Fibroblast of skin of right quadriceps (primary cell): ENCODE measurements at regions not wholly inside any gene's neighbourhood (a gene's known extent, or its start where the extent isn't known, plus 50 kb on each side); places are given as distances from the start of the nearest gene placed in this dataset.

Experiments used
- DNase-seq: peaks from one replicate; pipeline ENCODE4 v3.0.0-alpha.2; 2013

DNA sequence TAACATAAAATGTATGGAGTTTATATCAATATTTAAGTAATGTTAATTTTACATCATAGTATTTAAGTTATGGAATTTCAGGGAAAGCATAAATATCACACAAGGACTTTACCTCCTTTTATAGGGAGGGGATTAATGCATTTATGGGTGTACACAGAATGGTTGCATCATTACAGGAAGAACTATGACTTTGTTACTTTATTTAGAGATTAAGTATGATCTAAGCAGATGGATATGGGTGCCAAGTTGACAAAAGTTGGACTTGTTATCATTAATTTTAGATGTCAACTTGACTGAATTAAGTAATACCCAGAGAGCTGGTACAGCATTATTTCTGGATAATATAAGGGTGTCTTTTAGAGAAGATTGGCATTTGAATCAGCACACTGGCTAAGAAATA, 160.5 kb upstream of the CDH10 start:
- peak; percentile 10 for DNase-seq

DNA sequence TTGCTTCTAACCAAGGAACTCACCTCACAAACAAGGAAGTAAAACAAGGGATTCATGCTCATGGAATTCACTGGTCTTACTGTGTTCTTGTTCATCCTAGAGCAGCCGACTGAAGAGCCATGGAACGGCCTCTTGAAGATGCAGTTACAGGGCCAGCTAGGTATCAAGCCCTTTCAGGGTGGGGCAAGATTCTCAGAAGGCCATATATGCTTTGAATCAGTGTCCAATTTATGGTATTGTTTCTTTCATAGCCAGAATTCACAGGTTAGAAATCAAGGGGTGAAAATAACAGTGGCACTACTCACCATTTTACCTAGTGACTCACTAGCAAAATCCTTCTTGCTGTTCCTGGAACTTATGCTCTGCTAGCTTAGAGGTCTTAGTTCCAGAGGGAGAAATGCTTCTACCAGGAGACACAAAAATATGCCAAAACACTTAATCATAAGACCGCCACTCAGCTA, 159.5 kb upstream of the CDH10 start:
- DNase-seq: peak; percentile 80

DNA sequence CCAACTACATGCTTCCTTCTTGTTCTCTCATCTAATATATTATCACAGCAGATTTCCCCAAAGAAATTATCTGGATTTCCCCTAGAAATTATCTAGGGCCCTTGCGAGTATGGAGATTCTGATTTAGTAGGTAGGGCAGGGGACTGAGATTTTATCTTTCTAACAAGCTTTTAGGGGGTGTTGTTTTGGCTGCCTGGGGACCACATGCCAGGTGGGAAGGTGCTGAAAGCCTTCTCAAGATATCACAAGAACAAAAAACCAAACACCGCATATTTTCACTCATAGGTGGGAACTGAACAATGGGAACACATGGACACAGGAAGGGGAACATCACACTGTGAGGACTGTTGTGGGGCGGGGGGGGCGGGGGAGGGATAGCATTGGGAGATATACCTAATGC, 146.5 kb upstream of the CDH10 start:
- no peak for DNase-seq

DNA sequence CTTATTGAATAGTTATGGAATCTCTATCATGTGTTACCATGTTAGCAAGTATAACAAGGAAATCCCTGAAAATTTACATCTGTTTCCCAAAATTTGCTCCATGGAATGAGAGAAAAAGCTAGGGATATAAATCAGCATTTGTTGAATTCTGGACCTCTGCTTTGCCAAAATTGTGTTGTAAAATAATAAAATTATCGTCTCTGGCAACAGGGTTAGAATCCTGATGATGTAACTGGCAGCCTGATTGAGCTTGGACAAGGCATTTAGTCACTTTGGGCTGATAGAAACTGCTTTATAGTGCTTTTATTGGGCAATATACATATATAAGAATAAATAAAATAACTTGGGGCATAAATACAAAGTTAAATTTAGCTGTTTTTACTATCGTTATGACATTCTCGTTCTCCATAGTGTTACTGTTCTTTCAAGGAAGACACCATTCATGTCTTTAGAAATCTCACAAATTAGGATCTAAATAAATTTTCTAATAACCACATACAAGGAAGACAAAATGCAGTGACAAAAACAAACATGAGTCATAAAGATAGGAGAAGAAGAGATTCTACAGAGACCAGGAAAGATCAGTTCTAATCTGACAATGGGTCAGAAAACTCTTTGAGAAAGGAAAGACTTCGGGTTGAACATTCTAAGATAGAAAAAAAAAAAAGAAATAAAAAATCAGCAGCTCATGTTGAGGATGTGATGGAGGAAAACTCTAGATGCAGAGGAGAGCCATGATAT, 145.0 kb upstream of the CDH10 start:
- DNase-seq: peak; percentile 67

DNA sequence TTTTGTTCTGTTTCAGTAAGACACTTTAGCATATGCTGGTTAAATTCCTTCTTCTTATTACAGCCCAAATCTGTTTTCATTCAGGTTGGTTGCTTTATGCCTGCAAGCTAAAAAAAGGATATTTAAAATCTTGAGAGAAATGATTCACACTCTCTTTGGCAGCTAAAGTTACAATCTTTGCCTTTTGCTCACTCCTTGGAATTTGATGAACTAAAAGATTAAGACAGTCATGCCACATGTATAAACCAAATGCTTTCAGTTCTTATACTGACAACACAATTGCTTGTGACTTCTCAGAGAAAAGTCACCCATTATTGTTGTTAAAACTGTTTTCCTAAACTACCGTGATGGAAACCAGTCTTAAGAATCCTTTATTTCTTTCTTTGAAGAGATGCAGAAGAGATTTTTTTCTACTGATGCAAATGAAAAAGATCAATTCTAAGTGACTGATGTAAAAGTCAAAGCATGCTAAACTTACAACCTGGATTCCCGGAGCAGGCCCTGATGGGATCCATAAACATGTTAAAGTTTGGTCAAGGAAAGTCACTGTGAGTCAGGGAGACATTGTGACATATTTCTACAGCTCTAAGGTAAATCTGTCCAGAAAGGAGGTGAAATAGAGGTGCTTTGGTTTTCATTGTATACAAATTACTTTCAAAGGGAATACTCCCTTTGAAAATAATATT, 144.2 kb upstream of the CDH10 start:
- peak; percentile 94 for DNase-seq

DNA sequence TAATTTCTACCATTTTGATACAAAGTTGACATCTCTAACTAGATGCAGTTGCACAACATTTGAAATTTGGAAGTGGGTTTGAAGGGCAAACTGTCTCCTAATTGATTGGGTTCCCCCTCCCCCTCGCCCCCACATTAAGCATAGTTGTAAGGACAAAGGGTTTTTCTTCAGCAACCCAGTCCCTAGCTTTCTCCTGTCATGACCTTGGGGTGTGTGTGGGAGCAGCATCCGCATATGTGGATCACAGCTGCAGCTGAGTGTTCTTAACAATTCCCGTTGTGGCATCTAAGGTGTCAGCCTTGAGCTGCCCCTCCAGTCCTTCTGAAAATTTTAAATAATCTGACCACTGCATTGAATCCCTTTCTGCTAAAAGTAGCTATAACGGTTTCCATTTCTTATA, 141.3 kb upstream of the CDH10 start:
- DNase-seq: no peak

DNA sequence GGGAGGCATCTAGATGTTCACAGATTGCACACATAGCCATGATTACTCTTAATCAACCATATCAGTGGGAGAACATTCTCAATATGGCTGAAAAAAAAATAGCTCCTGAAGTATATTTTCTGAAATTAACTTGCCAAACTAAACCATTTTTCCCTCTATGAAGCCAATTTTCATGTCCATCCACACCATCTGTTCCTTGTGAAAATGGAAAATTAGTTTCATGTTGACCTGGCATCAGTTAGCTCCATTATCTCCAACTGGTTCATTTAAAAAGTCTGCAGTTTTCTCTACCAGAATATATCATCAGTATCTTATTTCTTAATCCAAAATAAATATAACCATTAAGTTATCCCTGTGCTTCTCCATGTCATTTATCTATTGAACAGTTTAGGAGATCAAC, 138.8 kb upstream of the CDH10 start:
- DNase-seq: no peak

DNA sequence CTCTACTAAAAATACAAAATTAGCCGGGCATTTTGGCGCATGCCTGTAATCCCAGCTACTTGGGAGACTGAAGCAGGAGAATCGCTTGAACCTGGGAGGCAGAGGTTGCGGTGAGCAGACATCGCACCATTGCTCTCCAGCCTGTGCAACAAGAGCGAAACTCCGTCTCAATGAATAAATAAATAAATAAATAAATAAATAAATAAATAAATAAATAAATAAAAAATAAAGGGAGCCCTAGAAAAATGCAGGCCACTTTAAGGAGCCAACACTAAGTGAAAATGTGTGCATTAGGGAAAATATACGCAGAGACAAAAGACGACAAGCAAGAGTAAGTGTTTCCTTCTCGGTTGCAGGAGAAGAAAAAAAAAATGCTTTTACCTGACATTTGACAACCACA, 132.6 kb upstream of the CDH10 start:
- no peak for DNase-seq

DNA sequence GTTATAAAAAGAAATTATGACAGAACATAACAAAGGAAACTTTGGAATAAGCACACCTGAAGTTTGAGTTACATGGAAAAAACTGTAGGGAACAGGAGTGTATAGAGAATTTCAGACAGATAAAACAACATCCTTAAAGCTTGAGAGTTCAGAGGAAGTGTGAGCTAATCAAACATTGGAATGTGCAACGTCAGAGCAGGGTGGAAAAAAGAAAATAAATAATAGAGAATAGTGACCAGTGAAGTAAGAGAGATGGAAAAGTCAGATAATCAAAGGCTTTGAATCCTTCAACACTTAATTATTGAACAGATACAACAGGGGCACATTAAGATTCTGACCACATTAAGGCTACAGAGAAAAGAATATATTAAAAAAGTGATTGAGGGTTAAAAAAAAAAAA, 128.5 kb upstream of the CDH10 start:
- peak; percentile 45 for DNase-seq

DNA sequence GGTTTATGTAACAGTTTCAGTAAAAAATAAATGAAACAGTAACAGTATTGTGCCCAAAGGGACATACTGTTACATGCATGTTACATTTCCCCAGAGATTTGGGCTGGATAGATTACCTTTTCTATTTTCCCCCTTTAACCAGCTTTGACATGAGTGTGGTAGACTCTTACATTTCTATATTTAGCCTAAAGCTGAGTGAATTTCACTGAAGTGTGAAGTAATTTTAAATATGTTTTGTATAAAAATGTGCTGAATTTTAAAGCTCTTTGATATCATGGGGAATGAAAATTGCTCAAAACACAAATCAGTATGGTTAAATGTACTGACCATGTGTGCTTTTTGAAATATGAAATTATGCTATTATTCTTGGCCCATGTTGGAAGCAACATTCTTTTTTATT, 122.3 kb upstream of the CDH10 start:
- no peak for DNase-seq

DNA sequence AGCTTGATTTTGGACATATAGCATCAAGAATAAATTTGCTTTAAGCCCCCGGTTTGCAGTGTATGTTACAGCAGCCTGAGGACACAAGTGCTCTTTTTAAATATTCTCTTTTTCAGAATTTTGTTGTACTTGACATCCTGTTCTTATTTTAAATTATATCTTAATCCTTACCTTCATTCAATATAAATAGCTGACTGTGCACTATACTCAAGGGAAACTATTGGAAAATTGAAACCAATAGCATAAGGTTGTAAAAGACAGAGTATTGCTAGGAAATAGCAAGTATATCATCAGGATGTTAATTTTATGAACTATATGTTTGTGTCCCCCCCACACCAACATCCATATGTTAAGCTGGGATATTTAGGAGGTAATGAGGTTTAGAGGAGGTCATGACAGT, 120.4 kb upstream of the CDH10 start:
- DNase-seq: no peak

DNA sequence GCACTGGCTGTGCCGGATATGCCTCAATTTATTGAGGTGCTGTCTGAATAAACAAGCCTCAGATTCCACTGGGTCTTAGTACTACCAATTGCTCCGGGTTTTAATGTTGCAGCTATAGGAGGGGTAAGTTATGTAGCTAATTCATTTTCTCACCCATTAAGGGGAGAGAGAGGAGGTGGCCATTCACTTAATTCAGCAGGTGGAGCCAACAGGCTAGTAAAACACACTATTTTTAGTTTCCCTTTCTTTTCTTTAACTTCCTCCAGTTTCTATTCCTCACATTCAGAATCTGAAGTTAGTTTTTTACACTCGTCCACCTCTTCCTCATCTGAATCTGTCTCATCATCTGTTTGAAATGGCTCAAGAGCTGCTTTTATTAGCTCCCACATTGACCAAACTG, 105.6 kb upstream of the CDH10 start:
- DNase-seq: no peak

DNA sequence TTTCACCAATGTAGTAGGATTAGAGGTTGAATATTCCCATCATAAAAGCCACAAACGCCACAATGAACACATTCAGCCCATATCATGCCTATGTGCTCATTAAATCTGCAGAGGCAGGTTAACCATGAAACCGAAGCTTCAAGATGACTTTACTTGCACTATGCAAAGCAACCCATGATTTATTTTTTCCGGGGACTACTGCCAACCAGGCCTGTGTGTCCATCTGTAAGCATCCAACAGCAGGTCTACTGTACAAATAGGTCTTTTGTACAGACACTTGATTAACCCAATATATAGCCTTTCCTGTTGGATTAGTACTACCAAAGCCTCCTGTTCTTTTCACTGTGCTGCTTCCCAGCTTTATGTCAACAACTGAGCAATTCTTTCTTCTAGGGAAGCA, 104.9 kb upstream of the CDH10 start:
- peak; percentile 21 for DNase-seq

DNA sequence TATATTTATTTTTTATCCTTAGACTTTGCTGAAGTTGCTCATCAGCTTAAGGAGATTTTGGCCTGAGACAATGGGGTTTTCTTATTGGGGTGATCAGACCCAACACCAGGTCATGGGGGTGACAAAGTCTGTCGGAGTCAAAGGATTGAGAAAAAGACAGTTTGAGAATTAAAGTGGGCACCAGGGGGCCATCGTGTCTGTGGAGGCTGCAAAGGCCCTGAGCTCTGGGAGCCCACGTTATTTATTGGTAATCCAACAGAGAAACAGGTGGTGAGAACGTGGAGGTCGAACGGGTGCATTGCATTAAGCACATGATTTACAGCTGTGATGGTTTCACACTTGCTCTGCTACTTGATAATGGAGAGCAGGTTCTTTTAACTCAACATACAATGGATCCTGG, 102.5 kb upstream of the CDH10 start:
- DNase-seq: no peak

DNA sequence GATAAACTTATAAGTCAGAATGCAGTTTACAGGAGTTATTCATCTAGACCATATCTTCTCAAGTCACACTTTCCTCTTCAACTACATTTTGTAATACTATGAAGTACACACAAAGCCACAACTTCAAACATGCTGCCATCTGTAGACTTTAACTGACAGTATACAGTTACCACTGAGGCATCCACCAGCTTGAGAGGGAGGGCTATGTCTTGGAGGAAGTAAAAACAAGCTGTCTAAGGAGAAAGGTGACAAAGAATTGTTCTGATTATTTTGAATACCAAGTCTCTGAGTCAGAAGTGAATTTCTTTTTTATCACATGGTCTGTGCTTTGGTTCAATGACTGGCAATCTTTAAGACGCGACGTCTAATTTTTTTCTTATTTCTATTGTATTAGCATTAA, 97.6 kb upstream of the CDH10 start:
- peak; percentile 2 for DNase-seq

DNA sequence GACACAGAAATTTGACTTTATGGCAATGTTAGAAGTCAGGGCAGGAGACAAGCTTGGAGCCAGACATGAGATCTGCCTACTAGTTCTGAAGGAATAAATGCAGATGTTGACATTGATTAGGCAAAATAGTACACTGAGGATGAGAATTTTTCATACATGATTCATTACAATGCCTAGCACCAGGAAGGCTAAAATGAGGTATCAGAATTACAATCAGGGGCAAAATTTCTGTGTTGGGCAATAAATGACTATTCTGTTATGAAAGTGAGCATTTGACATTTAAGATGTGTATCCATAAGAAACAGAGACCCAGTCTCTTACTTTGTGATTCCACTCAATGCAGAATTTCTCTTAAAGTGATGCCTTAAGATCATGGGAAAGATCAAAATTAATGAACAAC, 92.4 kb upstream of the CDH10 start:
- DNase-seq: no peak

DNA sequence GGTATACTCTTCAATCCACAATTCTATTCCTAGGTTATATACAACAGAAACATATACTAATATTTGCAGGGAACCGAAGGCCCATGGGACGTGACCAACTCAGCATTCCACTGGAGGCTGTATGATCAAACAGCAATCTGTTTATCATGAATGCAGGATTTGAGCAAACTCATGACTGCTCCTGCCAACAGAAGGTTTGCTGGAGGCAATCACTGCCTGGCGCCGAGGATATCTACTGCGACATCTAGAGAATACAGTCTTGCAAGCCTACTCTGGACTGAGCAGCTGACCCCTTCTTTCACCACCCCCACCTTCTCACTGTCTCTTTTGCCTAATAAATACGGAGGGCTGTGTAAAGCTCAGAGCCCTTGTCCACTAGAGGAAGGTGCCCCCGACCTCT, 90.5 kb upstream of the CDH10 start:
- no peak for DNase-seq

DNA sequence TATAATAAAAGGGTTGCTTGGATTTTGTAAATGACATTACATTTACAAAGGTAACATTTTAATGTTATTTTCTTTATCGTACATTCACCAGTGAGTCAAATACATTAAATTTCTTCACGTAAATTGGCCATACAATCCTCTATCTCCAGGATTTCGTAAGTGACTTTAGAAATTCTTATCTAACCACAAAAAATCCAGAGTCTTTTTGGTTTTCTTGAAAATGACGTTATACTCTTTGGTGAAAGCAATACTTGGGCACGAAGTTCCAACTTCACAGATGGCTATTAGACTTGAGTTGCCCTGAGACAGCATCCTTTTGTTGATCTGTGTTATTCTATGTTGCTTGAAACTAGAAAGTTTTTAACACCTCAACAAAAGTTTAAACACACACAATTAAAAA, 87.4 kb upstream of the CDH10 start:
- no peak for DNase-seq

DNA sequence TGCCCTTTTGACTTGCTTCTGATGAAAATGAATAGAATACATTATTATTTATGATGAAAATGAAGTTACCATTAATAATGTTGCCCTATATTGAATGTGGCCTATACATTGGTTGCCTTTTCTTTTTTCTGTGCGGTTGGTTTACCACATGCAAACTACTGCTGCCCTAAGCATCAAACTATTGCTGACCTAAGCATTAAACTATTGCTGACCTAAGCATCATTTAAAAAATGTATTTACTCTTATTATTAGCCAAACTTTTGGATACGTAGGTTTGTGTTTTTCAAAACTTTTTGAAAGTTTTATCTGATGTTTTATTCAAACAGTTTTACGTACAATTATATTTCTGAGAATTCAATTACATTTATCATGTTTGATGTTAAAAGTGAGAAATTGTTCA, 76.0 kb upstream of the CDH10 start:
- DNase-seq: no peak

DNA sequence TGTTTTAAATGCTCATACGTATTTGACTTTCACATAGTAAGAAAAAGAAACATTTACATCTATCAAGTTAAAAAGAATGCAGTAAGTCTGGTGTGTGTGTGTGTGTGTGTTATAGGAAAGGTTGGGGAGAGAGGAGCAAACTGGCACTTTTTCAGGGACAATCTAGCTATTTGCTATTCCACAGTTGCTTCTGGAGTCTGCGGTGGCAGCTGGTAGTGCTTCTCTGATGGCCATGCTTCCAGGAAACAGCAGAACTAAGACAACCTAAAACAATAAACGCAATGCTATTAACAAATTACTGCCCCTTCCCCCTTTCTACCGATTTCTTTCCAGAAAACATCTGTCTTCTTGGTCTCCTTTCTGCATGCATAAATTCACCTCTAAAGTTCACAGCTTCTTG, 70.0 kb upstream of the CDH10 start:
- no peak for DNase-seq

DNA sequence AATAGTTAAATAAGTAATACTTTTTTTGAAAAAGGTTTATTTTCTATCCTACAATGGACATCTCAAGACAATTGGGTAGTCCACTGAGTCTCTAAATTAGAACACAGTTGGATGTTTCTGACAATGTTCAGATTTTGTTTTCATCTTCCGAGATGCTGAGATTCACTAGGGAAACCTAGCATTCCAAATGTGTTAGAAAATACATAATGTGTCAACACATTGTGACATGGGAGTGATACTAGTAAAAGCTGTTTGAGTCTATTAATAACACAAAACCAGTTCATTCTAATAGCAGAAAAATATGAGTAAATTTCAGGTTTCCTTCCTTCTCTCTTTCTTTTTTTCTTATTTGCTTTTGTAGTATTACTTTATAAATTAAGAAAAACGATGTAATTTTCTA, 68.2 kb upstream of the CDH10 start:
- DNase-seq: no peak

DNA sequence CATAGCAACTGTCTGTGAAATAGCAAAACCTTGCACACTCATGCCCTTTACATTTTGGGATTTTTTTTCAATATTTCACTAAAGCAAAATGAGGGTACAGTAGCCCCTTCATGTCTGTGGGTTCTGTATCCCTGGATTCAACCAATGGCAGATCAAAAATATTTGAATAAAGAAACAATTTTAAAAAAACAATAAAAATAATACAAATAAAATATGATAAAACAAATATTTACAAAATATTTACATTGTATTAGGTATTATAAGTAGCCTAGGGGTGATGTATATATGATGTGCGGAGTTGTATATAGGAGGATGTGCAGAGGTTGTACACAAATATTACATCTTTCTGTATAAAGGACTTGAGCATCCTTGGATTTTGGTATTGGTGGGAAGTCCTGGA, 67.3 kb upstream of the CDH10 start:
- DNase-seq: no peak

DNA sequence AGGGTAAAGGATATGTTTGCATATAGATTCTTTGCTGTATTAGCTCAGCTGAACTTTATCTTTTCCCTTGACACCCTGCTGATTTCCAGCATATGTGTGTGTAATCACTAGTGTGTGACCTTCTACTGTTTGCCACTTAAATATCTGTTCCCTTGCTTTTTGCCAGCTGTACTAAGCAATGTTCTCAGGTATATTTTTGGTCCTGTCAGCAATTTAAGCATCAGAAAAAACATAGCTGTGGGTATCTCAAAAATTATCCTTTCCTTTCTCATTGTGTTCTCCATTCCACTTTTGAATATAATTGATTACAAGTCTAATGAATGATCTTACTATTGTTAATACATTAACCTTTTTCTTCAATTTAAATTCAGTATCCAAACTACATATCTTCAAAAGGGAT, 59.2 kb upstream of the CDH10 start:
- no peak for DNase-seq
